NCI-H2107 treated with DMSO at 0.1 percent for 48 hours (cell line): ENCODE measurements at regions not wholly inside any gene's neighbourhood (a gene's known extent, or its start where the extent isn't known, plus 50 kb on each side); places are given as distances from the start of the nearest gene placed in this dataset.

Experiments
- DNase-seq: peaks from one replicate; lab custom pipeline; 2025; ENCODE audit not compliant: unreplicated experiment; lab: John Stamatoyannopoulos, UW

- DNase-seq: no peak
Measured at GRCh38 chr6:4620284-4621151, 155.7 kb upstream of the CDYL start.

DNA sequence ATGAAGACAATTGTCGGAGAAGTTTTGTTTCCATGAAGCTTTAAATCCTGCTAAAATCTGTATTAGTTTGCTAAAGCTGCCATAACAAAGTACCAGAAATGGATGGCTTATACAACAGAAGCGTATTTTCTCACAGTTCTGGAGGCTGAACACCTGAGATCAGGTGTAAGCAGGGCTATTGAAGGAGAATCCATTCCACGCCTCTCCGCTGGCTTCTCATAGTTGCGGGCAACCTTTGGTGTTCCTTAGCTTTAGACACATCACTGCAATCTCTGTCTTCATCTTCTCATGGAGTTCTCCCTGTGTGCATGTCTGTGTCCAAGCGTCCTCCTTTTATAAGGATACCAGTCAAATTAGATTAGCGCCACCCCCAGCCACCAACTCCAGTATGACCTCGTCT, 159.9 kb upstream of the CDYL start:
- no peak for DNase-seq

DNA sequence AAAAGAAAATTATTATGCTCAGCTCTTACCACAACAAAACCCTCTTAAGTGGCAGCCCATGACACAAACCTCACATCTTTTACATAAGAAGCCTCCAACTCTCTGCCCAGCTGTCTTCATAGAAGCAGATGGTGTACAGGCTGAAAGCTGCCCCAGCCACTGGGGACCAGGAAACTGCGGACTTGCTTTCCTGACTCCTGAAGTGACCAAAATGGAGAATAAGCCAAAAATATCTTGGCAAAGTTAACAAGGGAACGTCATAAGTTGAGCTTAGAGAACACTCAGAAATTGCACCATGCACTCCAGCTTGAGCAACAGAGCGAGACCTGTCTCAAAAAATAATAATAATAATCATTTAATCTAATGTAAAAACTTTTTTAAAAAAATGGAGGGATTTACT, 160.3 kb upstream of the CDYL start:
- DNase-seq: no peak

GRCh38 chr6:4615231-4615630, 161.0 kb upstream of the CDYL start:
- DNase-seq: no peak

- no peak for DNase-seq
Measured at GRCh38 chr6:4614637-4615036, 161.6 kb upstream of the CDYL start.

DNA sequence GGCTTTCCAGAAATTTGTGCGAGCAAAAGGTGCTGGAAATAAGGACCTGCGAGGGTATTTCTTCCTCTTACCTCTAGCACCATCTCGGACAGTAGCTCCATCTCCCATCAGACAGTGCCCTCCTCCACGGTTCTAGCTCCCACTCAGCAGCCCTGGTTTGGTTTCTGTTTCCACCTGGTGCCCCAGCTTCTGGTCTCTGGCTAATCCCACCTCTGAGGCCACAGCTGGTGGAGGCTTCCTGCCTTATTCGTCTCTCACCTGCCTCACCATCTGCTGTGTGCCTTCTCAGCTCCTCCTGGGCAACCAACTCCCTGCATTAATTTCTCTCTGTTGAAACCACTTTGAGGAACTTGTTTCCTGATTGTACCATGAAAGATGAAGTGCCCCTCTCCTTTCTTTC, 162.4 kb upstream of the CDYL start:
- DNase-seq: no peak

GRCh38 chr6:4613381-4613780, 162.8 kb upstream of the CDYL start:
- DNase-seq: no peak

DNA sequence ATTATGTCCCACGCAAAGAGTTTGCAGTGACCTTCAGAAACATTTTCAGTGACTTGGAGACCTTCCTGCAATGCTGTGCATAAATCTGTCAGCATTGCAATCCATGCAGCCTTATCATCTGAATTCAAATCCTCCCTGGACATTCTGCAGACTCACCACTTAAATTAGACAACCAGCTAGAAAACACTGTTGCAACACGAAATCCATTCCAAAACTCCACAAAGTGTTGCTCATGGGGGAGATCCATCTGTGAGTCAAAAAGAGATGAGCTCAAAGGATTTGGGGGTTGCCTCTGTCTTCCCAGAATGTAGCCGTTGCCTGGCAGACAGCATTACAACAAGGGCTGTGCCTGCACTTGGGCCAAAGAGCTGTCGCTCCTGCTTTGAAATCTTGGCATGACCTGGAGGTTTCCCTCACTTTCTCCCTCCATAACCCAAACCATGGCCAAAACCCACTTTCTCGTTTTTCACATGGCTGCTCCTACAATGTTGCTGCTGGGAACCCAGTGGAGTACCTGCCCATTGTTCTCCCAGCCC, 163.5 kb upstream of the CDYL start:
- no peak for DNase-seq

DNA sequence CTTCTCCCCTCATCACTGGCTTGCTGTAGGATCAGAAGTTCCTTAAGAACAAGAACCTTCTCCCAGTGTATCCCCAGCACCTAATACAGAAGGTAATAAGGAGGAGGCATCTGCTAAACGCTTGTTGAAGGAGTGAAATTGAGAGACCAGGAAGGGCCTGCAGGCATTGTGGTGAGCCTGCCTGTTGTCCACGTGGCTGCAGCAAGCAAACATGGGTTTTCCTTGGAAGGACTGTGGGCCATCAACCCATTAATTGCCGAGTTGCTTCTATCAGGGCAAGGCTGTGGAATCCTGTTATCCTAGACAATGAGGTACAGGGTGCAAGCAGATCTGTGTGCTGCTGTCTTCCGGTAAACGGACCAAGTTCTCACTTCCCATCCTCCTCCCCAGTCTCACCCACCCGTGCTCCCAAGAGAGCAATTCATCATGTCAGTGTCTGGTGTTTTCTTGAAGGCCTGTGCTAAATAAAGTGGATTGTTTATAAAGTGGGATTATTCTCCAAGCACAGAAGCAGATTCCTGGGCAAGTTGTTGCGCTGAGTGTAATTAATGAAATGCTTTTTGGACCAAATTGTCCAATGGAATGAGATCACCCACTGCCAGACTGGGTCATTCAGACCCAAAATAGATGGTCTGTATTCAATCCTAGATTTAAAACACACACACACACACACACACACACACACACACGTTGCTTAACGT, 164.6 kb upstream of the CDYL start:
- DNase-seq: no peak

GRCh38 chr6:4610256-4610655, 165.9 kb upstream of the CDYL start:
- DNase-seq: no peak

GRCh38 chr6:4608361-4609115, 167.7 kb upstream of the CDYL start:
- DNase-seq: peak; percentile 3

DNA sequence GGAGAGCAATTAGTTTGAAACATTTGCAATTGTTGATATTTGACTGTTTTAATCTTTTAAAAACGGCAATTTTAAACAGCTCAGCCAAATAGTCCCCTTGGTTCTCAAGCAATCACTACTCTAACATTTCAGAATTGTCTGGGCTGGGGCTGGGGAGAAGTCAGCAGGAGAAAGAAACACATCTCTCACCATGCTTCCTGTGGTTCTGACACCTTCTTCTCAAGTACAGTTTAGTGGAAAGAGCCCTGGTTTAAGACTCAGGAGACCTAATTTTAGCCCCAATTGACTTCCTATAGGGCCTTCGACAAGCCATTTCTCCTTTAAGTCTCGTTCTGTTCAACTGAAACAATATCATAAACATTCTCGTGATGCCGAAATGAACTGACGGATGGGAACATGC, 168.4 kb upstream of the CDYL start:
- no peak for DNase-seq

- DNase-seq: no peak
Measured at GRCh38 chr6:4606821-4607704, 169.1 kb upstream of the CDYL start.

DNA sequence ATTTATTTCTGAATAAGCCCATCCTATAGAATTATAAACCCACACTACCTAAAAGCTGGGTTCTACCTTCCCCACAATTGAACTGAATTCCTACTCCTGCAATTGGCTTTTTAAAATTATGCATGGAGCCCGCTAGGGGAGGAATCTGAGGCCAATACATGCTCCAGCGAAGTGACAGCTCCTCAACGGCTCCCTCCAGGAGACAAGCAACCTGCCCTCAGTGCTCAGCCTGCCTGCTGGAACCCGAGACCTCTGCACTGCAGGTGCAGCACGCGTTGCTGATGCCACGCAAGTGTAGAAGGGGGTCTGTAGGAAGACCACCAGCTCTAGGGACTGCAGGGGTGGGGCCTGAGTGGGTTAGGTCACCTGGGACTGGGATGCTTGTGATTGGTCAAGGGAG, 170.2 kb upstream of the CDYL start:
- no peak for DNase-seq

DNA sequence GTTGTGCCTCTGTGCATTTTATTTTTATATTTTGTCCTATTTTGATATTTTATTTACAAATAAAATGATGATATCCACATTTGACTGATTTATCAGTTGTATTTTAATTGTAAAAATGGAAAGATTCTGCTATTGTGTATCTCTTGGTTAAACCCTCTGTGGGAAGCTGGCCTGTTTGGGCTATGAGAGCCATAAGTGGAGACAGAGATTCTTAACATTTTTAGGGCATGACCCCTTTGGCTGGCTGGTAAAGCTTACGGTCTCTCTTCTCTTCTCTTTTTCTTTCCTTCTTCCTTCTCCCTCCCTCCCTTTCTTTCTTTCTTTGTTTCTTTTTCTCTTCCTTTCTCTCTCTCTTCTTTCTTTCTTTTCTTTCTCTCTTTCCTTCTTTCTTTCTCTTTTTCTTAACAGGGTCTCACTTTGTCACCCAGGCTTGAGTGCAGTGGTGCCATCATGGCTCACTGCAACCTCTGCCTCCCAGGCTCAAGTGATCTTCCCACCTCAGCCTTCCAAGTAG, 172.3 kb upstream of the CDYL start:
- no peak for DNase-seq

- DNase-seq: no peak
Measured at GRCh38 chr6:4603291-4603690, 172.9 kb upstream of the CDYL start.

- no peak for DNase-seq
Measured at GRCh38 chr6:4599924-4600323, 176.3 kb upstream of the CDYL start.

DNA sequence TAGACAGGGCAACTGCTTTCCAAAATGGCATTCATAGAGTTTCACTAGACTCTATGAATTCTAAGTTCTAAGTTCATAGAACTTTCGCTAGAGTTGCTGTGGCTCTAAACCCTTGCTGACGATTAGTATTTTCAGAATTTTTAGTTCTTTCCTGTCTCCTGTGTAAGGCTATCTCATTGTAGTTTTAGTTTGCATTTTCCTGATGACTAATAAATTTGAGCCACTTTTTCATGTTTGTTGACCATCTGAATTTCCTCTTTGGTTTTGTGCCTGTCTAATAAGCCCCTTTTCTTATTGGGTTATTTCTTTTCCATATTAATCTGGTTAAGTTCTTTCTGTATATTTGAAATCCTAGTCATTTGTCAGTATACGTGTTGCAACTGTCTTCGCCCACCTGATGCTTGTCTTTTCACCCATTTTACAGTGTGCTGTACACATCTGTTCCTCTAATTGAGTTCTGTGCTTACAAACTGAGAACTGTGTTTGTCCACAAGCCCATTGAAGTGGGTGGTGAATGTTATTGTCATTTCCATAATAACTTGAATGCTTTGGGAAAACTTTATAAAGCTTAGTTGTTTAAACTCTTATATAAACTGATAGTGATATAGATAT, 177.7 kb upstream of the CDYL start:
- no peak for DNase-seq

GRCh38 chr6:4593951-4594350, 182.3 kb upstream of the CDYL start:
- no peak for DNase-seq

- no peak for DNase-seq
Measured at GRCh38 chr6:4592026-4592425, 184.2 kb upstream of the CDYL start.
